ENCODE measurements at regions not wholly inside any gene's neighbourhood (a gene's known extent, or its start where the extent isn't known, plus 50 kb on each side); places are given as distances from the start of the nearest gene placed in this dataset.

GRCh38 chr4:182113779-182114178, 129.4 kb upstream of the TENM3 start:
- H3K27me3 ChIP-seq (ENCODE audit: insufficient read depth, low read depth, severe bottlenecking), result no peaks in the 10 kb centered on the region
- no peak overlapping the region for H3K27ac ChIP-seq
- DNase-seq, result no peak
- TF ChIP-seq CTCF (IDR thresholded peaks at IDR 0.05; ENCODE audit: low read depth, low read length), result no peak
- H3K9me3 ChIP-seq (ENCODE audit: severe bottlenecking), result no peaks in the 10 kb centered on the region
- H3K4me3 ChIP-seq (ENCODE audit: low read depth, low read length), result no peak overlapping the region
- no peaks in the 10 kb centered on the region for H3K36me3 ChIP-seq

GRCh38 chr4:182124359-182124758, 118.8 kb upstream of the TENM3 start:
- Histone ChIP-seq H3K36me3 (no peaks in the 10 kb centered on the region), H3K27me3 (ENCODE audit: insufficient read depth, low read depth, severe bottlenecking) (no peaks in the 10 kb centered on the region), H3K27ac (no peak overlapping the region), H3K4me3 (ENCODE audit: low read depth, low read length) (no peak overlapping the region), H3K9me3 (ENCODE audit: severe bottlenecking) (peaks cover 10% of the 10 kb centered on the region)
- no peak for DNase-seq
- no peak for TF ChIP-seq CTCF (IDR thresholded peaks at IDR 0.05; ENCODE audit: low read depth, low read length)

- Histone ChIP-seq H3K36me3 (no peaks in the 10 kb centered on the region), H3K4me3 (ENCODE audit: low read depth, low read length) (no peak overlapping the region), H3K27ac (no peak overlapping the region), H3K9me3 (ENCODE audit: severe bottlenecking) (peaks cover 10% of the 10 kb centered on the region), H3K27me3 (ENCODE audit: insufficient read depth, low read depth, severe bottlenecking) (no peaks in the 10 kb centered on the region)
- DNase-seq, result no peak
- no peak for TF ChIP-seq CTCF (IDR thresholded peaks at IDR 0.05; ENCODE audit: low read depth, low read length)
These were observed 117.1 kb upstream of the TENM3 start for GRCh38 chr4:182126096-182126495.

DNA sequence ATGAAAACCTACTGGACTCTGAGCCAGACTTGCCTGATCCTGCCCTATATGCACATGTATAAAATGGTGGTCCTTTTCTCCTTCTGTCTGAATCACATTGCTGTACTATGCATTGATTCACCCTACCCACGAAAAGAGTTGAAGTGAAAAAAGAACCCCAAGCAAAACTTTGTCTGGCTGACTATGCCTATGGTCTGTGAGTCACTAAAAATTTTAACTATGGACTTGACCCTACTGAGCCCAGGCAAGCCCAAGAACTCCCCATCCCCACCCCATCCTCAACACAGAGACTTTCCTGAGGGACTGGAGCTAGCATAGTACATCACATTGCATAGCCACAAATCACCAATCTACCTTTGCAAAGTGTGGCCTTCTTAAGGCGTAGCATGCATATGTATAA, 116.6 kb upstream of the TENM3 start:
- no peak for TF ChIP-seq CTCF (IDR thresholded peaks at IDR 0.05; ENCODE audit: low read depth, low read length)
- peaks cover 10% of the 10 kb centered on the region for H3K9me3 ChIP-seq (ENCODE audit: severe bottlenecking)
- H3K4me3 ChIP-seq (ENCODE audit: low read depth, low read length), result no peak overlapping the region
- DNase-seq, result no peak
- no peaks in the 10 kb centered on the region for H3K27me3 ChIP-seq (ENCODE audit: insufficient read depth, low read depth, severe bottlenecking)
- no peaks in the 10 kb centered on the region for H3K36me3 ChIP-seq
- H3K27ac ChIP-seq, result no peak overlapping the region

DNA sequence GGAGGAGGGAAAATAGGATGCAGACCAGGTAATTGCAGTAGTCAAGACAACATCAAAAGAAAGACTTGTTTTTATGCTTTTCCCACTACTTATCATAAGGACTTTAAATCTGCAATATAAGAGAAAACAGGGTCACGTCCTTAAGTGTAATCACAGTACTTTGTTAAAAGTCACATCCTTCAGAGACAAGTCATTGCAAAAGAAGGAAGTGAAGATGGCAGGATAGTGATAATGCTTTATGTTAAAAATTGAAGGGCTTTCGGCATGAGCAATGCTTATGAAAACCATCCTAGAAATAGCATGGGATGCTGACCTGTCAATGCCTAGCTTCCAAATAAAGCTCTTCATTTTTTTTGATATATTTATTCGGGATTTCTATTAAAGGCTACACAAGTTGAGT, 110.2 kb upstream of the TENM3 start:
- Histone ChIP-seq H3K27ac (no peak overlapping the region), H3K36me3 (no peaks in the 10 kb centered on the region), H3K9me3 (ENCODE audit: severe bottlenecking) (no peaks in the 10 kb centered on the region), H3K4me3 (ENCODE audit: low read depth, low read length) (no peak overlapping the region), H3K27me3 (ENCODE audit: insufficient read depth, low read depth, severe bottlenecking) (no peaks in the 10 kb centered on the region)
- no peak for DNase-seq
- TF ChIP-seq CTCF (IDR thresholded peaks at IDR 0.05; ENCODE audit: low read depth, low read length), result no peak

DNA sequence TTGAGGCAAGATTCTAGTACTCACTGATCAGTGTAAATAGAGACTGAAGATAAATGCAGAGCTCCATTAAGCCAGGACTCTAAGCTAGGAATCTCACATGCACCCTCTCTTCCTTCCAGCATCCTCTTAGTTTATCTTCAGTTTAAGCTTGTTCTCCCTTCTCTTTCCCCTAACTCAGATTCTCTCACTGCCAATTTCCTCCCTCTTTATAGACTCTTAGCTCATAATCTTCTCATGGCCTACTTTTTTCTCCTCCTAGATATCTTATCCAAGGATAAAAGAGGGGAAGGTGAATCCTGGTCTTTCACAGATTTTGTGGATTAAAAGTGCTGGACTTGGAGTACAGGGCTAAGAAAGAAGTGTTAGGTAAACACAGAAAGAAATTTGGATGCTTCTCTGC, 108.9 kb upstream of the TENM3 start:
- no peak for TF ChIP-seq CTCF (IDR thresholded peaks at IDR 0.05; ENCODE audit: low read depth, low read length)
- no peaks in the 10 kb centered on the region for H3K27me3 ChIP-seq (ENCODE audit: insufficient read depth, low read depth, severe bottlenecking)

More for the DNA sequence above, 108.9 kb upstream of the TENM3 start:
- Histone ChIP-seq H3K36me3 (no peaks in the 10 kb centered on the region), H3K27ac (no peak overlapping the region), H3K9me3 (ENCODE audit: severe bottlenecking) (no peaks in the 10 kb centered on the region), H3K4me3 (ENCODE audit: low read depth, low read length) (no peak overlapping the region)
- DNase-seq, result no peak
